ENCODE measurements at regions not wholly inside any gene's neighbourhood (a gene's known extent, or its start where the extent isn't known, plus 50 kb on each side); places are given as distances from the start of the nearest gene placed in this dataset.
"Not testable (repeated sequence)": the region's sequence is repeated elsewhere in the genome, so short reads cannot be mapped to it uniquely, and the experiment has no call there.

DNA sequence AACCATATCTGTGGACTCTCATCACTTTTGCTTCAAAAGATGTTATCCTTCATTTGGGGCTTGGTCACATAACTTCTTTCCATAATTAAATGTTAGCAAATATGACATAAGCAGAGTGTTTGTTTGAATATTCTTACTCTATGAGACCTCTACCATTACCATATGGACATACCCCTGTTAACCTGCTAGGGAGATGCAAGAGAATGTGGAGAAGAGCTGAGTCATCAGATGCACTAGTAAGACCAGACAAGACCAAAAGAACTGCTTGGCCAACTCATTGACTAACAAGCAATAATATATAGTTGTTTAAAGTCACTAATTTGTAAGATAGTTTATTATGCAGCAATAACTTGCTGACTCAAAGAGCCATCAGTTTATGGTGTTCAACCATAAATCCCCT is 652.9 kb downstream of the SMARCA1 start:
- intact Hi-C loops (cut with DNase I): no loop called here
- no peak for DNase-seq (ENCODE audit: low spot score)
- no peak for ATAC-seq

DNA sequence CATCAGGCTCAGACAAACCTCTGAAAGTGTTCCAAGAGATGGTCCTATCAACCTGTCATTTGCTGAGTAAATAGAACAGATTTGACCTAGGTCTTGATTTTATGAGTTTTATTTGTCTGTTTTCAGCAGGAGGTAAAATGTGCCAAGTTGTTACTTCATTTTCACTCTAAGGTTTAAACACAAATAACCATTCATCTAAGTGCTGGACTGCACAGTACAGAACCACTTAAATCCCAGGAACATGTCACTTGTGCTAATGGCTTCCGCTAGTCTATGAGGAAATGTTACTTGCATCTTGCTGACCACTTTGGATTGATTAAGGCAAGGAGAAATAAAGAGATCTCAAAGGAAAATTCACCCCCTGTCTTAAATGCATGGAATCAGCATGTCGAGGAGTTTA is 660.7 kb downstream of the SMARCA1 start:
- ATAC-seq: no peak
- DNase-seq (ENCODE audit: low spot score): no peak
- intact Hi-C loops (cut with DNase I): no loop called here

DNA sequence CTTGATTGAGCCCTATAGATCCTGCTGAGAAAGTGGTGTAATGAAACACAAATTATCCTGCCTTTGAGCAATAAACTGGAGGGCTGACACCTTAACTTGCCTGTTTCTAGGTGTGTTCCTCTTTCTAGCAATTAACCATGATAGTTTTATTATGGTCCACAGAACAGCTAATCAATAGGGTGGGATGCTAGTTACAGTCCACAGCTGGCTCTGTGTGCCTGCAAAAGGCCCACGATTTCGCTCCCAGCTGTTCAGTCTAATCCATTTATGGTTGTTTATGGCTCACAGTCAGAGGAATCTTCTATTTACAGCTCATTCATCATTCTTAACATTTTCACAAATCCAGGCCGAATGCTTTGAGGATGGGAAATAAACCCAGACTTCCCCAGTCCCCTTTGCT is 674.9 kb downstream of the SMARCA1 start:
- intact Hi-C loops (cut with DNase I): no loop called here
- DNase-seq (ENCODE audit: low spot score): no peak
- no peak for ATAC-seq

DNA sequence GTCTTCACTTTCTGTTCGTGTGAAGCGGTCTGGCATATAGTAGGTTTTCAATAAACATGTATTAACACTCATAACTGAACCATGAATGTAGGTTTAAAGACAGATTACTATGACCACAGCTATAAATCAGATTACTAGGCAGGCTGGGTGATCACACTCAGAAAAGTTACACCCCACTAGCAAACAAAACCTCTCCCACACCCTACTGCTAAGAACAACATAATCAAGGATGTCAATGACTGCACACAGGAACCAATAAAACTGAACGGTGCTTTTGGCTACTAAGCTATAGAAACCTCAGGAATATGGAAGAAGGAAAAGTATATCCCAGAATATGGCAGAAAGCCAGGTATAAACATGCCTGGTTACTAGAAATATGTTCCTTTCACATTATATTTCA is 676.9 kb downstream of the SMARCA1 start:
- ATAC-seq (no peak), DNase-seq (ENCODE audit: low spot score) (no peak)
- intact Hi-C loops (cut with DNase I): no loop called here

DNA sequence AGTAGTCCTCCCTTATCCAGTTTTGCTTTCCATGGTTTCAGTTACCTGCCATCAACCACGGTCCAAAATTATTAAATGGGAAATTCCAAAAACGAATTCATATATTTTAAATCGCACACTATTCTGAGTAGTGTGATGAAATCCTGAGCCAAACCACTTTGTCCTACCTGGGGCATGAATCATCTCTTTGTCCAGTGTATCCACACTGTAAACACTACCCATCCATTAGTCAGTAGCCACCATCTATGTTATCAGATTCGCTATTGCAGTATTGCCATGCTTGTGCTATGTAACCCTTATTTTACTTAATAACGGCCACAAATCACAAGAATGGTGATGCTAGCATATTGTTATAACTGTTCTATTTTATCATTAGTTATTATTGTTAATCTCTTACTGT is 704.6 kb downstream of the SMARCA1 start:
- no peak for DNase-seq (ENCODE audit: low spot score)
- ATAC-seq: no peak

DNA sequence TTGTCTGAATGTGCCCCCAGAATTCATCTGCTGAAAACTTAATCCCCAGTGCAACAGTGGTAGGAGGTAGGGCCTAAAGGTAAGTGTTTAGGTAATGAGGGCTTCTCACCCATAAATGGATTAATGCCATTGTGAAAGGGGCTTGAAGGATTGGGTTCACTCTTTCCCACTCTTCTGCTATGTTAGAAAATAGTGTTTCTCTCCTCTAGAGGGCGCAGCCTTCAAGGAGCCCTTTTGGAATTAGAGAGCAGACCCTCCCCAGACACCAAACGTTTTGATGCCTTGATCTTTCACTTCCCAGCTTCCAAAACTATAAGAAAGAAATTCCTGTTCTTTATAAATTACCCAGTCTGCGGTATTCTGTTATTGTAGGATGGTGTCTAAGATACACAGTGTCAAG is 706.4 kb downstream of the SMARCA1 start:
- ATAC-seq (no peak), DNase-seq (ENCODE audit: low spot score) (no peak)
- intact Hi-C loops (cut with DNase I): no loop called here

More for the DNA sequence above, 704.6 kb downstream of the SMARCA1 start:
- intact Hi-C loops (cut with DNase I): no loop called here

DNA sequence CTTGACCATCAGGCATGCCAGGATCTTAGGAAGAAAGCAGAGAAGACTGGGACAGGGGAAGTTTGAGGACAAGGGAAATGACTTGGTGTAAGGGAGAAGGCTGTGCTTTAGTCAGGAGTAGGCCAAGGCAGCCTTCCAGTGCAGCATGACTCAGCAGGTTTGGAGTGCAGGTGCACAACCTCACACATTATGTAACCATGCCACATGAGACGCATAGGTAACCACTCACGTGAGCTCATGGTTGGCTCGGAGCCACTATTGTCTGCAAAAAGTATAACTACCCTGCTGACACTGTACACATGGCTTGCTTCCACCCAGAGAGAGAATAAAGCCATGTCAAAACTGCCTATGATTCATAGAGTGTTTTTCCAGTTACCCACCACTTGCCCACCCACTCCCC is 715.9 kb downstream of the SMARCA1 start:
- intact Hi-C loops (cut with DNase I): no loop called here
- ATAC-seq (no peak), DNase-seq (ENCODE audit: low spot score) (no peak)

DNA sequence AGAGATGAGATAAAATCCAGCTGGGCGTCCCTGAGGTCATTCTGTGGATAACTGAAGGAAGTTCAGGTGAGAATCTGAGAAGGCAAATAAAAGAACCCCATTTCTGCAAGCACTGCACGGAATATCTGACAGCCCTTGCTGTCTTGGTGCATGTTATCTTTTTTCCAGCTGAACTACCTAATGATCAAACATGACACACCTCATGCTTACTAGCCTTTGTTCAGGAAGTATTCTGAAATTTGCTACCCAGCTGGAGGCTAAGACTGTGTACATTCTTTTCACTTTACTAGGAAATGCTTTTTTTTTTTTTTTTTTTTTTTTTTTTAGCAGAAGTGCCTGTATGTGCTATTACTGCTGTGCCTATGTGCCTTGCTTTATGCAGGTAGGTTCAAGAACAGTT is 718.1 kb downstream of the SMARCA1 start:
- DNase-seq (ENCODE audit: low spot score): no peak
- no peak for ATAC-seq
- intact Hi-C loops (cut with DNase I): no loop called here

DNA sequence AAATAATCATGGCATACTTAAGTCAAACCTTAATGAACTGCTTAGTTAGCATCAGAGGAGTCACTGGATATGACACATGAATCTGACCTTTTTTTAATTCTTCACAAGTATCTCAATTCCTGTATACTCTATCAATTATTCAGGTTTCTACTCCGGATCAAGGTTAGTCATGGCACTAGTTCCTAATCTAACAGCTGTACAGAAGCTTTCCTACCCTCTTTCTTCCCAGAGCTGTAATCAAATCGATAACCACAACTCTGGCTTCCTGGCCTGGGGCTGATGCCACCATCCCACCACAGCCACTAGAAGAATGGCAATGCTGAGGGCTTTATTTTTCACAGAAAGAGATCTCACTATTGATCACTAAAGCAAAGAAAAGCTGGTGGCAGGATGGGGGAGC is 718.5 kb downstream of the SMARCA1 start:
- intact Hi-C loops (cut with DNase I): no loop called here
- no peak for ATAC-seq
- DNase-seq (ENCODE audit: low spot score): no peak

DNA sequence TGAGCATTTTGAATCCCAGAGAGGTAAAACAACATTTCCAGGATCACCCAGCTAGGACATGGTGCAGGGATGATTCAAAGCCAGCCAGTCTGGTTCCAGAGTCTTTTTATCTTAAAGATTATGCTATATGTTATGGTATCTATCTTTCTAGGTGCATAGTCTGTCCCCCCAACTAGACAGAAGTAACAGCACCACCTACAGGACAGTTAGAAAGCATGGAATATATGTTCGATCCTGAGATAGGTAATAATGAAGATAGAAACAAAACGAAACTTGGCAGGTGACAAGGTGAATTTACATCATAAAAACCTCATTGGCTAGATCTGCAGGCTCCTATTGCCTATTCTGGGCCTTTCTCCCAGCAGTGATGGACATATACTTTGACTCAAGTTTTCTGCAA is 723.2 kb downstream of the SMARCA1 start:
- DNase-seq (ENCODE audit: low spot score) (no peak), ATAC-seq (no peak)
- intact Hi-C loops (cut with DNase I): no loop called here

DNA sequence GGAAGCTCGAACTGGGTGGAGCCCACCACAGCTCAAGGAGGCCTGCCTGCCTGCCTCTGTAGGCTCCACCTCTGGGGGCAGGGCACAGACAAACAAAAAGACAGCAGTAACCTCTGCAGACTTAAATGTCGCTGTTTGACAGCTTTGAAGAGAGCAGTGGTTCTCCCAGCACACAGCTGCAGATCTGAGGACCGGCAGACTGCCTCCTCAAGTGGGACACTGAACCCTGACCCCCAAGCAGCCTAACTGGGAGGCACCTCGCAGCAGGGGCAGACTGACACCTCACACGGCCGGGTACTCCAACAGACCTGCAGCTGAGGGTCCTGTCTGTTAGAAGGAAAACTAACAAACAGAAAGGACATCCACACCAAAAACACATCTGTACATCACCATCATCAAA is 730.9 kb upstream of the ACTRT1 start:
- intact Hi-C loops (cut with DNase I); ATAC-seq; DNase-seq (ENCODE audit: low spot score): not testable (repeated sequence)

DNA sequence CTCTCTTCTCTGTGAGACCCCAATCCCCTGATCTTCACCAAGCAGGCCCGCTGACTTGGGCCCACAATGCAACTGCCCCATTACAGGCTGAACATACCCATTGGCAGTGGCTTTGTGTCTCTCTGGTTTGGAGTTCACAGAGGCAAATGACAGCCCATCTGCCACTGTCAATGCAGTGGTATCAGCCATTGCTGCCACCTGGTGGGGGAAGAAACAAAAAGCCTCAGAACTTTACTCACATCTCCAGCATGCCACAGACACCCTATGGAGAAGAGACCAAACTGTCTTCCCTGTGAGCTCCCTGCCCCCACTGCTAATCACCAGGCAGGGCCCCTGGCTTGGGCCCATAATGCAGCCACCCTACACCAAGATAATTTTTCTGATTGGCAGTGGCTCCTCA is 729.3 kb upstream of the ACTRT1 start:
- DNase-seq (ENCODE audit: low spot score): no peak
- intact Hi-C loops (cut with DNase I): no loop called here
- ATAC-seq: no peak

DNA sequence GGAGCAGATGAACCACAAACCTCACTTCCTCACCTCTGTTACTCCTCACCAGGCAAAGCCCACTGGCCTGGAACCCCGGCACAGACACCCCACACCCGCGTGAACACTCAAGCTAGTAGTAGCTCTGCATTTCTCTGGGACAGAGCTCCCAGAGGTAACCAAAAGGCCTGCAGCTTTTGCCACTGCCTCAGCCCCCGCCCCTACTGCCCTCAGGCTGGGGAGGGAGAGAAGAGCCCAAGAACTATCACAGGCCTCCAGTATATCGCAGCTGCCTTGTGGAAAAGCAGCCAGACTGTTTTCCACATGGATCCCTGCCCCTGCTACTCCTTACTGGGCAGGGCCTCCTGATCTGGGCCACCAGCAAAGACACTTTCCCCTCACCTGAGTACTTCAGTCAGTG is 728.7 kb upstream of the ACTRT1 start:
- intact Hi-C loops (cut with DNase I): no loop called here
- ATAC-seq (no peak), DNase-seq (ENCODE audit: low spot score) (no peak)

DNA sequence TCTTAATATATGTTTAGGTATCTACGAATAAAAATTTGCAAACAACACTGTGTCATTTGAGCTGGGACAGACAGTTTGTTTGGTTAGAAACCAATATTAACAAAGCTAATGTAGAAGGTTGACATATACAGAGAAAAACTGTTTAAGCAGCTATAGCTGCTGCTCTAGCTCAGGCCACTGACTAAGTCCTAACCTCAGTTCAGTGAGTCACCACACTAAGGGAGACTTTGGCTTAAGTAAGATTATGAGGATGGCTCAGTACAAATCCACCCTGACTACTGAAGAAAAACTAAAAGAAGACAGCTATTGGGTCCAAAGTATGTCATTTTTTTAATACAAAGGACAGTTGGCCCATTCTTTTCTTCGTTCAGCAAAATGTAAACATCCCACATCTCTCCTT is 717.3 kb upstream of the ACTRT1 start:
- ATAC-seq: no peak
- DNase-seq (ENCODE audit: low spot score): no peak

DNA sequence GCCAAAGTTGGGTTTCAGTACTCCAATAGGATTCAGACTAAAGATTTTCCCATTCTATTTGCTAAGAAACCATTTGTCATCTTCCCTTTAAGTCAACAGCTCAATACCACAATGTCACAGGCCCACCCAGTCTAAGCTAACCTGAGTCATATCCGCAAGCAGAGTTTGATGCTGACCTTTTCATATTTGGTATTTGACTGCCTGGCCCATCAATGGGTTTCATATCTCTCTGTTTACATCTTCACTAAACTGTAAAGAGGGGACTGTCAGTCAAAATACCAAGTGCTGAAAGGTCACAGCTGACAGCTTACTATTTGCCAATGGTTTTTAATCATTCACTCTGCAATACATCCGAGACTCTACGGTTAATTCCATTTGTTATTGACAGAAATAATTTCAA is 707.5 kb upstream of the ACTRT1 start:
- DNase-seq (ENCODE audit: low spot score): no peak
- ATAC-seq: no peak
- intact Hi-C loops (cut with DNase I): no loop called here

More for the DNA sequence above, 717.3 kb upstream of the ACTRT1 start:
- intact Hi-C loops (cut with DNase I): no loop called here

DNA sequence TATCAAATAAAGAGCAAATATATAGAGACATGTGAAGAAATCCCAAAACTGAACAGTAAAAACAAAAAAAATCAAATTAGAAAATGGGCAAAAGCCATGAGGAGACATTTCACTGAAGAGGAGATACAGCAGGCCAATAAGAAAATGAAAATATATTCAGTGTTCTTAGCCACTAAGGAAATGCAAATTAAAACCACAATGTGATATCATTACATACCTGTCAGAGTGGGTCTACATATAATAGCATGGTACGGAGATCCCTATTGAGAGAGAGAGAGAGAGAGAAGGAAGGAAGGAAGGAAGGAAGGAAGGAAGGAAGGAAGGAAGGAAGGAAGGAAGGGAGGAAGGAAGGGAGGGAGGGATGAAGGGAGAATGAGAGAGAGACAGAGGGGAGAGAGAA is 707.0 kb upstream of the ACTRT1 start:
- intact Hi-C loops (cut with DNase I): no loop called here
- DNase-seq (ENCODE audit: low spot score) (no peak), ATAC-seq (no peak)

DNA sequence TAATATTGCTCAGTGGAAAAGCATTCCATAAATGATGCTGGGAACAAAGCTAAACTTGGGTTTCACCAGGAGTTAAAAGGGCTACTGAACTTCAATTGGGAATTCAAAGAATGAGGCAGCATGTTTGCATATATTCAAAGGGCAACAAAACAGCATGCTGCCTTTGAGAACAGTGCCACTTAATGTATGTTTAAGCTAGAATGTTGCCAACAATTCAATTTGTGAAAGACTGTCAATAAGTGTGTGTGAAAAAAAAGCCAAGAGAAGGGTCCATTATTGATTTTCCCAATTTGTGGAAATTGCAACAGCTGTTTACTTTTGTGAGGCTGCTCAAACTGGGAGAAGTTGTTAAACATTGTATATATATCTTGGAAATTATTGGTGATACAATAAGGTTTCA is 701.9 kb upstream of the ACTRT1 start:
- ATAC-seq (no peak), DNase-seq (ENCODE audit: low spot score) (no peak)
- intact Hi-C loops (cut with DNase I): no loop called here

DNA sequence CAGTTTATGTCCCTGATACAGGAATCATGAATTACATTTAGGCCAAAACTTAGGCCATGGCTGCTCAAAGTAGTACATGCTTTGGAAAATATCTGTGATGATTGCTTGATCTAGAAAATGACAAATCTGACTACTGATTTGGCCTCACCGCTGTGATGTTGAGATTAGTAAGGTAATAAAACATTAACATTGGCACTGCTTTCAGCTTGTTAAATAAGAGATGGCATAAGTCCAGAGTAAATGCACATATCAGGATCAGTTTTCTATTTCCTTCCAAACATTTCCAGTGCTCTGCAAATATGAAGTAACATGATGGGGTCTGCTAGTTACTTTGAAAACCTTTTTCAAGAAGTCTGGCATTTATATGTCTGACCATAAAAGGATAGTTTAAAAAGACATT is 687.3 kb upstream of the ACTRT1 start:
- DNase-seq (ENCODE audit: low spot score) (no peak), ATAC-seq (no peak)
- intact Hi-C loops (cut with DNase I): no loop called here

DNA sequence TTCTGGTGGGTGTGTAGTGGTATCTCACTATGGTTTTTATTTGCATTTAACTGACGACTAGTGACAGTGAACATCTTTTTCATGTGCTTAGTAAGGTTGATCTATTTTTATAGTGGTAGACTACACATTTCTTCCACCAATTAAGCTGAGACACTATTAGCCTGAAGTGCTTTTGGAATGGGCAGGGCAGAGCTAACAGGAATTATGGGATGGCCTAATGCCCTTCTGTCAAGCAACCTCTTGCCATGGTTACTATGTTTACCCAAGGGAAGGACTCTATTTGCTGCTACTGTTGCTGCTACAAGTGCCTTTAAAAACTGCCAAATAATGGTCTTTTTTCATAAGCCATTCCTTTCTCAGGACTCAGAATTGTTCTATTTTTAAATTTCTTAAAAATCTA is 676.7 kb upstream of the ACTRT1 start:
- intact Hi-C loops (cut with DNase I): no loop called here
- ATAC-seq (no peak), DNase-seq (ENCODE audit: low spot score) (no peak)

DNA sequence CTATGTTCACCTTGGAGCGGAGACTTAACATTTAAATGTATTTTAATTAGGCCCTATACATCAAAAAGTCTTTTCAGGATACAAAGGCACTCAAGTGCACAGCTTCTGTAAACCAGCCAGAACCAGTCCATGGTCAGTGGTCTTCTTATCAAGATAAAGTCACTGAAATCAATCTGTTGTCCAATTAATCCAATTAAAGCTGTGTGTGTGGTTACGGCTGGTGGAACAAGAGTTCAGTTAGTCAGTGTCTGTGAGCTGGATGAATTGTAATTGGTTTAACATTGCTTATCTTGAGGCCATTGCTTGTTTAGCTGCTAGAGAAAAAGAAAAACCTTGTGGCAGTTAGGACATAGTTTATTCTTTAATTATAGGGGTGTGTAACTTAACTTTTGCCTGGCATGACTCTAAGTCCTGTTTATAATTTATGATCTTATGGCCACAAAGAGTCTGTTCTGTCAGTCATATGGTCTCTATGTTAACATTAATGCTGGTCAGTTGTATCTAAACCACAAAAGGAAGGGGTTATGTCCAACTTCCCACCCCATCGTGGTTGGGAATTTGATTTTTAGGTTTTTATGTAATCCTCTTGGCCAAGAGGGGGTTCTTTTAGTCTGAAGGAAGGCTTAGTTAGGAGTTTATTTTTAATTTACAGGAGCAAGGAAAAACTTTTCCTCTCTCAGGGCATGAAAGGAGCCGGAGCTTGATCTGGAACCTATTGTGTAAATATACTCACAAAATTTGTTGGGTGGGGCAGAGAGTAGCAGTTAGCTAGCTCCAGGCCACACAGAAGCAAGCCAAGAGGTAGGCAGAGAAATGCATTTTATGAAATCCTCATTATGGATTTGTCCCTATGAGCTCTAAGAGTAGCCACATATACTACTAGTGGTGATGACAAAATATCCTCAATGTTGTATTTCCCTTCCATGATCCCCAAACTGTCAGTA is 665.7 kb upstream of the ACTRT1 start:
- intact Hi-C loops (cut with DNase I): no loop called here
- ATAC-seq (no peak), DNase-seq (ENCODE audit: low spot score) (no peak)

DNA sequence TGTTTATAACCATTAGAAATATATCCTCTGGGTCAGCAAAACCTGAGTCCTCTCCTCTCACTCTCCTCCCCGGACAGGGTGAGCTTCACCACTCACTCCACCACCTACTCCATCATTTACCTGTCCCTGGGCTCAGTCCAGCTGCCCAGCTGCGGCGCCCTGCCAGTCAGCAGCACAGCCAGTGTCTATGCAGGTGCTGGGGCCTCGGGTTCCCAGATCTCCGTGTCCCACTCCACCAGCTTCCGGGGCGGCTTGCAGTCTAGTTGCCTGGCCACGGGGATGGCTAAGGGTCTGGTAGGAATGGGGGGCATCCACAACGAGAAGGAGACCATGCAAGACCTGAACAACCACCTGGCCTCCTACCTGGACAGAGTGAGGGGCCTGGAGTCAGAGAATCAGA is 662.2 kb upstream of the ACTRT1 start:
- DNase-seq (ENCODE audit: low spot score) (no peak), ATAC-seq (no peak)
- intact Hi-C loops (cut with DNase I): no loop called here
